Suprapubic skin (tissue), 4 donors: ENCODE measurements at regions not wholly inside any gene's neighbourhood (a gene's known extent, or its start where the extent isn't known, plus 50 kb on each side); places are given as distances from the start of the nearest gene placed in this dataset.

Source experiments
- DNase-seq, 2 donors: peaks; one replicate each; pipeline ENCODE4 v3.0.0-alpha.2; 2019; ENCODE audit warnings: low spot score in 2 of 2
- H3K27ac ChIP-seq: fragments of 200-600 bp; sonication (generic); one replicate; pipeline ENCODE4 v1.5.1; 2019
- H3K27me3 ChIP-seq: fragments of 200-600 bp; sonication (generic); one replicate; pipeline ENCODE4 v1.5.1; 2019
- H3K36me3 ChIP-seq: fragments of 200-600 bp; sonication (generic); one replicate; pipeline ENCODE4 v1.5.1; 2019
- H3K4me1 ChIP-seq: fragments of 200-600 bp; sonication (generic); one replicate; pipeline ENCODE4 v1.5.1; 2019
- H3K4me3 ChIP-seq: fragments of 200-600 bp; sonication (generic); one replicate; pipeline ENCODE4 v1.5.1; 2019; ENCODE audit warnings: mild to moderate bottlenecking
- H3K9me3 ChIP-seq: fragments of 200-600 bp; sonication (generic); one replicate; pipeline ENCODE4 v1.5.1; 2019
- EP300 ChIP-seq: sonication (generic); formaldehyde crosslinking; IDR thresholded peaks from one replicate; pipeline ENCODE4 v1.6.1; 2017; ENCODE audit warnings: antibody characterized with exemption
- POLR2A ChIP-seq, 2 donors: fragments of 450-650 bp; IDR thresholded peaks; one replicate each; pipeline ENCODE4 v1.6.1; 2017; ENCODE audit warnings: antibody characterized with exemption in 2 of 2, mild to moderate bottlenecking in 2 of 2, moderate library complexity in 2 of 2
- POLR2AphosphoS5 ChIP-seq, 3 donors: sonication (generic); formaldehyde crosslinking; IDR thresholded peaks; one replicate each; pipeline ENCODE4 v1.6.1; 2017; ENCODE audit warnings: antibody characterized with exemption in 3 of 3
- WGBS: methylation state at CpG from one replicate; pipeline ENCODE4 v1.1.5; 2018; 5-methylcytosine and 5-hydroxymethylcytosine counted together
- TF ChIP-seq, protein P1 (sequence below), 2 donors: fragments of 200-600 bp in 1 of 2; fragments of 450-650 bp in 1 of 2; sonication (generic) in 1 of 2; IDR thresholded peaks; one replicate each; pipeline ENCODE4 v1.5.1; 2016 to 2019; ENCODE audit warnings: antibody characterized with exemption in 2 of 2, mild to moderate bottlenecking in 1 of 2, moderate library complexity in 1 of 2

DNA sequence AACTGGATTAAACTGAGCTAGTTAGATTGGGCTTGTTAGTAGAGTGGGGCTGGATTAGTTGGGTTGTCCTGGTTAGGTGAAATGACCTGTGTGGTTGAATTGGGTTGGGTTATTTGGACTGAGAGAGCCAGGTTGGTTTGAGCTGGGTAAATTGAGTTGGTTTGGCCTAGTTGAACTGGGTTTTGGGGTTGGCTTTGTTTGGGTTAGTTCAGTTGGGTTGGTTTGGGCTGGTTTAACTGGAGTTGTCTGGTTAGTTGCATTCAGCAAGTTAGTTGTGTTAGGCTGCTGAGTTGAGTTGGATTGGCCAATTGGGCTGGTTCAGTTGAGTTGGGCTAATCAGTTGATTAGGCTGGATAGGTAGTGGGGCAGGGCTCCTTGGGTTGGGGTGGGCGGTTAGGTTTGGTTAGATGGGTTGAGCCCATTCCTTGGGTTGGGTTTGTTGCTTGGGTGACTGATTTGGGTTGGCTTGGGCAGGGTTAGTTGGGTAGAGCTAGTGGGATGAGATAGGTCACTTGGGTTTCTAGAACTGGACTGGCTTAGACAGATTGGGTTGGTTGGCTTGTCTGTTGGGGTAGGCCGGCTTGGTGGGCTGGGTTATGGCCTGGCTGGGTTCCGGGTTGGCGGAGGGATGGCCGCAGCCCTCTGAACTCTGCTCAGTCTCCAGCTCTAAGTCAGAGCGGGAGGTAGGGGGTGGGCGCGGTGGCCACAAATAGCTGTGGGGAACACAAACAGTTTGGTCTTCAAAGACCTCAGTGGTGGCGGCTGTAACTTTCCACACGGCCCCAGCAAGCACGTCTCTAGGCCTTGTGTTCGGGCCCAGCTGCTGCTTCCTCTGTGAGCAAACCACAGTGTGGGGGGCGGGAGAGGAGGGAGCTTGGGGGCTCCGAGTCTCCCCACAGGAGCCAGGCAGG is 67.2 kb upstream of the RUNX3 start:
- no peak for DNase-seq
- no peaks in the 10 kb centered on the region for H3K36me3 ChIP-seq
- WGBS: 89% methylated on average over 8 of the region's 14 CpGs

DNA sequence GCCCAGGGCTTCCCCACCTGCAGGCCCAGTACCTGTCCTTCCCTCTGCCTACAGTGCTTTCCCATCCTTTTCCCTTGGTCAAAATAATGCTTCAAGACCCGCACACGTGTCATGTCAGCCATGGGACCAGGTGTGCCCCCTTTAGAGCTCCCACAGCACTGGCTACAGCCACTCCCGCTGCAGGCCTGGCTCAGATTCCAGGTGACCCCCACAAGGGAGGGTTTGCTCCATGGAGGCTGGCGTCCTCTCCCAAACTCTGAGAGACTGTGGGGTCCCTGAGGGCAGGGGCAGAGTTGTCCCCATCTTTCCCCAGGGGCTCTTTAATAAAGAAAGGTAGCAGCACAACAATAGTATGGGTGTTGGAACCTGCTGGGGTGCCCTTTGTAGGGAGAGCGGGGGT is 66.4 kb upstream of the RUNX3 start:
- H3K27me3 ChIP-seq: no peaks in the 10 kb centered on the region
- no peak overlapping the region for H3K27ac ChIP-seq
- H3K4me3 ChIP-seq: no peak overlapping the region
- WGBS: 63% methylated on average over 4 of the region's 5 CpGs
- TF ChIP-seq, protein P1, sequence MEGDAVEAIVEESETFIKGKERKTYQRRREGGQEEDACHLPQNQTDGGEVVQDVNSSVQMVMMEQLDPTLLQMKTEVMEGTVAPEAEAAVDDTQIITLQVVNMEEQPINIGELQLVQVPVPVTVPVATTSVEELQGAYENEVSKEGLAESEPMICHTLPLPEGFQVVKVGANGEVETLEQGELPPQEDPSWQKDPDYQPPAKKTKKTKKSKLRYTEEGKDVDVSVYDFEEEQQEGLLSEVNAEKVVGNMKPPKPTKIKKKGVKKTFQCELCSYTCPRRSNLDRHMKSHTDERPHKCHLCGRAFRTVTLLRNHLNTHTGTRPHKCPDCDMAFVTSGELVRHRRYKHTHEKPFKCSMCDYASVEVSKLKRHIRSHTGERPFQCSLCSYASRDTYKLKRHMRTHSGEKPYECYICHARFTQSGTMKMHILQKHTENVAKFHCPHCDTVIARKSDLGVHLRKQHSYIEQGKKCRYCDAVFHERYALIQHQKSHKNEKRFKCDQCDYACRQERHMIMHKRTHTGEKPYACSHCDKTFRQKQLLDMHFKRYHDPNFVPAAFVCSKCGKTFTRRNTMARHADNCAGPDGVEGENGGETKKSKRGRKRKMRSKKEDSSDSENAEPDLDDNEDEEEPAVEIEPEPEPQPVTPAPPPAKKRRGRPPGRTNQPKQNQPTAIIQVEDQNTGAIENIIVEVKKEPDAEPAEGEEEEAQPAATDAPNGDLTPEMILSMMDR (IDR thresholded peaks at IDR 0.05): no peak
- TF ChIP-seq EP300 (no peak), POLR2A (IDR thresholded peaks at IDR 0.05) (no peak), POLR2AphosphoS5 (IDR thresholded peaks at IDR 0.05) (no peak)
- no peaks in the 10 kb centered on the region for H3K4me1 ChIP-seq
- no peaks in the 10 kb centered on the region for H3K36me3 ChIP-seq
- H3K9me3 ChIP-seq: no peaks in the 10 kb centered on the region
- DNase-seq: no peak

More for the DNA sequence above, 67.2 kb upstream of the RUNX3 start:
- TF ChIP-seq EP300 (no peak), POLR2AphosphoS5 (IDR thresholded peaks at IDR 0.05) (no peak), POLR2A (IDR thresholded peaks at IDR 0.05) (no peak)
- TF ChIP-seq, protein P1 (IDR thresholded peaks at IDR 0.05): no peak
- Histone ChIP-seq H3K4me3 (no peak overlapping the region), H3K27me3 (no peaks in the 10 kb centered on the region), H3K27ac (no peak overlapping the region), H3K9me3 (no peaks in the 10 kb centered on the region), H3K4me1 (no peaks in the 10 kb centered on the region)

DNA sequence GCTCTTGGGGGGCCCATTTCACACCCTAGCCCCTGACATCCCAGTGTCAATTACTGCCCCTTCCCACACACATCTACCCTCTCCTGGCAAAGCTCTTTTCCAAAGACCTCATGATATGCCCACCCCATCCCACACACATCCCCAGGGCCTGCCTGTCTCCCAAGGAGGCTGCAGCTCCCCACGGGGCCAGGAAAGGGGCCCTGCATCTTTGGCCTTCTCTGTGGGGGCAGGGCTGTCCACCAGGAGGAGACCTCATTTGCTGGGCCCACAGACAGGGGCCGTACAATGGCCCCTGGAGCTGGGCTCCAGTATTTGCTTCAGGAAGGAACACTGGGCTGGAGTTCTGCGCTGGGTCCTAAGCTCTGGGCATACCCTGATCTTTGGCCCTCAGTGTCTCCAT is 65.6 kb upstream of the RUNX3 start:
- no peaks in the 10 kb centered on the region for H3K9me3 ChIP-seq
- no peaks in the 10 kb centered on the region for H3K4me1 ChIP-seq
- H3K4me3 ChIP-seq: no peak overlapping the region
- no peaks in the 10 kb centered on the region for H3K36me3 ChIP-seq
- no peak for DNase-seq
- WGBS: 88% methylated on average over 3 of the region's 3 CpGs
- no peaks in the 10 kb centered on the region for H3K27me3 ChIP-seq
- H3K27ac ChIP-seq: no peak overlapping the region
- TF ChIP-seq POLR2A (IDR thresholded peaks at IDR 0.05) (no peak), EP300 (no peak), POLR2AphosphoS5 (IDR thresholded peaks at IDR 0.05) (no peak)
- TF ChIP-seq, protein P1 (IDR thresholded peaks at IDR 0.05): no peak

DNA sequence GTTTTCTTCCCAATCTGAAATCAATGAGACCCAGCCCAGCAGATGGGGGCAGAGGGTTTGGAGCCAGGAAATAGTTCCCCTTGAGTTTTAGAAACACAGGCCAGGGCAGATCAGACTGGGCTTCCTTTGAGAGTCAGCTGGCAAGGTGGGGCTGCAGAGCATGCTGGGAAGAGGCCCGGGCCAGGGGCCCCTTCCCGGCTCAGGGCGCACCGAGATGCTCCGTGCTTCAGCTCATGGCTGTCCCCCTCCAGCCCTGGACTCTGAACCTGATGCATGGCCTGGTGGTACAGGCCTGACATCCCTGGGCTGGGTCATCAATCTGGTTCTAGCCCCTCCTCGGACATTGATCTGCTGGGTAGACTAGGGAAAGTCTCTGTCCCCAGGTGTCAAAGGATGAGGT is 65.1 kb upstream of the RUNX3 start:
- WGBS: 60% methylated on average over 2 of the region's 6 CpGs
- no peak for DNase-seq
- no peaks in the 10 kb centered on the region for H3K27me3 ChIP-seq
- no peak overlapping the region for H3K4me3 ChIP-seq
- H3K27ac ChIP-seq: no peak overlapping the region
- H3K4me1 ChIP-seq: no peaks in the 10 kb centered on the region
- no peaks in the 10 kb centered on the region for H3K36me3 ChIP-seq
- H3K9me3 ChIP-seq: no peaks in the 10 kb centered on the region
- TF ChIP-seq POLR2AphosphoS5 (IDR thresholded peaks at IDR 0.05) (no peak), POLR2A (IDR thresholded peaks at IDR 0.05) (no peak), EP300 (no peak)
- TF ChIP-seq, protein P1 (IDR thresholded peaks at IDR 0.05): no peak

DNA sequence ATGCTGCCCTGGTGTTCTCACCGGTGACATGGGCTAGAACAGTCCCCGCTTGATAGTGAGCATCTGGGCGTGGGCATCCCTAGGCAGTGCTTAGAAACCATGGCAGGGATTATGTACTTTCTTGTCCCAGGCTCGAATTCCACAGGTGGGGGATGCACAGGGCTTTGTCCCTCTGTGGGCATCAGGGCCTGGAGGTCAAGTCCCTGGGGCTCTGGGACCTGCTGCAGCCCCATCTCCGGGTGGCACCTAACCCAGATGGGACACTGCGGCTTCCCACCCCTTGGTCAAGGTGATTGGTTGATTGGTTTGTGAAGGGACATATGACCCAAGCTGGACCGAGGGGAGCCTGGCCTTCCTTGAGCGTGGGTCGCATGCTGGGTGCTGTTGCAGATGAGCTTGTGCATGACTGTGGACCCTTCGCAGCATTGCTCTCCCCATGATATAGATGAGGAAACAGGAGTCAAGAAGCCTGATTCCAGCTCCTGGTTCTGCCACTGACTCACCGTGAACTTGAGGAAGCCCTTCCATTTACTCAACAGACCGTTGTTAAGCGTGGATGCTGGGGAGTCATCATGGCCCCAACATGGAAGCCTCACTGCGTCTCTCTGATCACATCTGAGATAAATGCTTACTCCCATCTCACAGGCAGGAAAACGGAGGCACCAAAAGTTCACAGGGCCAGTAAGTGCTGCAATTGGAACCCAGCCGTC is 64.0 kb upstream of the RUNX3 start:
- Histone ChIP-seq H3K9me3 (no peaks in the 10 kb centered on the region), H3K36me3 (no peaks in the 10 kb centered on the region), H3K27ac (no peak overlapping the region), H3K4me1 (no peaks in the 10 kb centered on the region), H3K4me3 (no peak overlapping the region), H3K27me3 (no peaks in the 10 kb centered on the region)
- TF ChIP-seq EP300 (no peak), POLR2AphosphoS5 (IDR thresholded peaks at IDR 0.05) (no peak), POLR2A (IDR thresholded peaks at IDR 0.05) (no peak)
- TF ChIP-seq, protein P1 (IDR thresholded peaks at IDR 0.05): no peak
- DNase-seq: no peak
- 90% methylated on average over 14 of the region's 16 CpGs for WGBS
